ENCODE measurements at regions not wholly inside any gene's neighbourhood (a gene's known extent, or its start where the extent isn't known, plus 50 kb on each side); places are given as distances from the start of the nearest gene placed in this dataset.

- POLR2A ChIA-PET: no interaction called here
- H3K4me1 ChIP-seq: no peaks in the 10 kb centered on the region
- no peak overlapping the region for H3K27ac ChIP-seq
- H3K4me3 ChIP-seq: no peak overlapping the region
- no peak overlapping the region for H3K4me2 ChIP-seq
- CTCF ChIA-PET: interaction anchor here (0.6 to 1.3 kb wide), 2 partner anchors 11 to 18 kb away, joined by 3 to 4 read pairs; no protein-coding TSS in a partner anchor
- H3K9me3 ChIP-seq: no peaks in the 10 kb centered on the region
- FAIRE-seq (no peak), DNase-seq (ENCODE audit: low read depth in 1 of 2, low spot score in 1 of 2) (no peak), ATAC-seq (no peak)
- WGBS (ENCODE audit: missing lambda C conversion rate): 2% methylated on average over 3 of the region's 3 CpGs
- TF ChIP-seq SREBF2 (IDR thresholded peaks at IDR 0.05) (no peak), MAFK (IDR thresholded peaks at IDR 0.05; ENCODE audit: partially characterized antibody) (no peak), EP300 (IDR thresholded peaks at IDR 0.05) (no peak), CHD4 (IDR thresholded peaks at IDR 0.05; ENCODE audit: borderline replicate concordance) (no peak)
- TF ChIP-seq, protein P1, sequence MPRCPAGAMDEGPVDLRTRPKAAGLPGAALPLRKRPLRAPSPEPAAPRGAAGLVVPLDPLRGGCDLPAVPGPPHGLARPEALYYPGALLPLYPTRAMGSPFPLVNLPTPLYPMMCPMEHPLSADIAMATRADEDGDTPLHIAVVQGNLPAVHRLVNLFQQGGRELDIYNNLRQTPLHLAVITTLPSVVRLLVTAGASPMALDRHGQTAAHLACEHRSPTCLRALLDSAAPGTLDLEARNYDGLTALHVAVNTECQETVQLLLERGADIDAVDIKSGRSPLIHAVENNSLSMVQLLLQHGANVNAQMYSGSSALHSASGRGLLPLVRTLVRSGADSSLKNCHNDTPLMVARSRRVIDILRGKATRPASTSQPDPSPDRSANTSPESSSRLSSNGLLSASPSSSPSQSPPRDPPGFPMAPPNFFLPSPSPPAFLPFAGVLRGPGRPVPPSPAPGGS (IDR thresholded peaks at IDR 0.05): no peak
Measured at GRCh38 chr1:14263225-14263624, 335.3 kb upstream of the KAZN start.

GRCh38 chr1:14263671-14264070, 334.8 kb upstream of the KAZN start:
- ATAC-seq (no peak), FAIRE-seq (no peak), DNase-seq (ENCODE audit: low read depth in 1 of 2, low spot score in 1 of 2) (no peak)
- Histone ChIP-seq H3K4me2 (no peak overlapping the region), H3K4me1 (no peaks in the 10 kb centered on the region), H3K9me3 (no peaks in the 10 kb centered on the region), H3K4me3 (no peak overlapping the region), H3K27ac (no peak overlapping the region)
- 20% methylated on average over 3 of the region's 3 CpGs for WGBS (ENCODE audit: missing lambda C conversion rate)
- POLR2A ChIA-PET: no interaction called here
- CTCF ChIA-PET: interaction anchor here (1.3 kb wide), 1 partner anchor 12 kb away, joined by 4 read pairs; no protein-coding TSS in a partner anchor
- TF ChIP-seq RFX5 (IDR thresholded peaks at IDR 0.05): no peak
- no peak for TF ChIP-seq KDM1A (IDR thresholded peaks at IDR 0.05; ENCODE audit: low read depth)
- TF ChIP-seq FOSL2 (IDR thresholded peaks at IDR 0.05): no peak
- no peak for TF ChIP-seq FOSL2 (CRISPR knock-in tag; IDR thresholded peaks at IDR 0.05)
- TF ChIP-seq HOXA7 (CRISPR knock-in tag; IDR thresholded peaks at IDR 0.05): no peak
- TF ChIP-seq GATA3 (IDR thresholded peaks at IDR 0.05; ENCODE audit: borderline replicate concordance): no peak
- no peak for TF ChIP-seq ZC3H11A (IDR thresholded peaks at IDR 0.05)
- TF ChIP-seq ZSCAN20 (CRISPR knock-in tag; IDR thresholded peaks at IDR 0.05): no peak
- no peak for TF ChIP-seq RNF2 (IDR thresholded peaks at IDR 0.05; ENCODE audit: borderline replicate concordance, low read depth)
- TF ChIP-seq TP53 (CRISPR knock-in tag; IDR thresholded peaks at IDR 0.05): no peak
- no peak for TF ChIP-seq ESRRA (IDR thresholded peaks at IDR 0.05; ENCODE audit: borderline replicate concordance, low read length)
- no peak for TF ChIP-seq HEYL (CRISPR knock-in tag; IDR thresholded peaks at IDR 0.05)
- no peak for TF ChIP-seq POLR2A (IDR thresholded peaks at IDR 0.05; ENCODE audit: low read length)
- no peak for TF ChIP-seq HOXB5 (CRISPR knock-in tag; IDR thresholded peaks at IDR 0.05)
- TF ChIP-seq MAZ (IDR thresholded peaks at IDR 0.05; ENCODE audit: borderline replicate concordance, low read depth, low read length): no peak
- no peak for TF ChIP-seq EHF (CRISPR knock-in tag; IDR thresholded peaks at IDR 0.05)
- TF ChIP-seq, protein P2, sequence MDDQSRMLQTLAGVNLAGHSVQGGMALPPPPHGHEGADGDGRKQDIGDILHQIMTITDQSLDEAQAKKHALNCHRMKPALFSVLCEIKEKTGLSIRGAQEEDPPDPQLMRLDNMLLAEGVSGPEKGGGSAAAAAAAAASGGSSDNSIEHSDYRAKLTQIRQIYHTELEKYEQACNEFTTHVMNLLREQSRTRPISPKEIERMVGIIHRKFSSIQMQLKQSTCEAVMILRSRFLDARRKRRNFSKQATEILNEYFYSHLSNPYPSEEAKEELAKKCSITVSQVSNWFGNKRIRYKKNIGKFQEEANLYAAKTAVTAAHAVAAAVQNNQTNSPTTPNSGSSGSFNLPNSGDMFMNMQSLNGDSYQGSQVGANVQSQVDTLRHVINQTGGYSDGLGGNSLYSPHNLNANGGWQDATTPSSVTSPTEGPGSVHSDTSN (IDR thresholded peaks at IDR 0.05): no peak
- no peak for TF ChIP-seq SREBF2 (IDR thresholded peaks at IDR 0.05)
- no peak for TF ChIP-seq ZNF302 (CRISPR knock-in tag; IDR thresholded peaks at IDR 0.05)
- TF ChIP-seq KDM5A (IDR thresholded peaks at IDR 0.05): no peak

GRCh38 chr1:14265495-14265894, 333.0 kb upstream of the KAZN start:
- Histone ChIP-seq H3K4me2 (no peak overlapping the region), H3K4me1 (no peaks in the 10 kb centered on the region), H3K9me3 (no peaks in the 10 kb centered on the region), H3K27ac (no peak overlapping the region), H3K4me3 (no peak overlapping the region)
- CTCF ChIA-PET: no interaction called here
- ATAC-seq: no peak
- WGBS (ENCODE audit: missing lambda C conversion rate): 4% methylated on average over 2 of the region's 2 CpGs
- POLR2A ChIA-PET: no interaction called here
- DNase-seq (ENCODE audit: low read depth in 1 of 2, low spot score in 1 of 2): no peak
- FAIRE-seq: no peak
- TF ChIP-seq NFE2L2 (conservative IDR thresholded peaks at IDR 0.05; ENCODE audit: low read length) (no peak), POLR2A (IDR thresholded peaks at IDR 0.05; ENCODE audit: low read length) (no peak), RCOR1 (IDR thresholded peaks at IDR 0.05; ENCODE audit: low read depth, low read length) (no peak), MAX (IDR thresholded peaks at IDR 0.05) (no peak), RFX5 (IDR thresholded peaks at IDR 0.05) (no peak)
